Vagina (tissue), 2 donors: ENCODE measurements at regions not wholly inside any gene's neighbourhood (a gene's known extent, or its start where the extent isn't known, plus 50 kb on each side); places are given as distances from the start of the nearest gene placed in this dataset.

Experiments used
- DNase-seq, 2 donors: peaks; one replicate each; pipeline ENCODE4 v3.0.0-alpha.2; 2017; ENCODE audit errors: extremely low spot score in 2 of 2
- H3K27ac ChIP-seq: fragments of 200-600 bp; sonication (generic); one replicate; pipeline ENCODE4 v1.5.1; 2019
- H3K27me3 ChIP-seq: fragments of 200-600 bp; sonication (generic); one replicate; pipeline ENCODE4 v1.5.1; 2019
- H3K36me3 ChIP-seq, 2 donors: fragments of 200-600 bp; sonication (generic); one replicate each; pipeline ENCODE4 v1.5.1; 2017 to 2019
- H3K4me1 ChIP-seq: fragments of 200-600 bp; sonication (generic); one replicate; pipeline ENCODE4 v1.5.1; 2019
- H3K4me3 ChIP-seq, 2 donors: fragments of 200-600 bp; sonication (generic); 1 replicate in 1 of 2; 2 replicates in 1 of 2; pipeline ENCODE4 v1.5.1; 2016 to 2019
- H3K9me3 ChIP-seq: fragments of 200-600 bp; sonication (generic); one replicate; pipeline ENCODE4 v1.5.1; 2019
- POLR2A ChIP-seq, 2 donors: fragments of 450-650 bp; IDR thresholded peaks; one replicate each; pipeline ENCODE4 v1.6.1; 2017; ENCODE audit warnings: antibody characterized with exemption in 2 of 2, mild to moderate bottlenecking in 2 of 2, moderate library complexity in 2 of 2
- POLR2AphosphoS5 ChIP-seq, 2 donors: sonication (generic); formaldehyde crosslinking; IDR thresholded peaks; one replicate each; pipeline ENCODE4 v1.9.0; 2017; ENCODE audit warnings: antibody characterized with exemption in 2 of 2, mild to moderate bottlenecking in 2 of 2, low read depth in 1 of 2; ENCODE audit not compliant: insufficient read depth in 1 of 2
- intact Hi-C: fragments of 100-400 bp; cut with DNase I; formaldehyde crosslinking; loops from one replicate; pipeline ENCODE4 v1.15.1; 2023
- TF ChIP-seq, protein P1 (sequence below), 3 experiments: fragments of 450-650 bp in 2 of 3; fragments of 200-600 bp in 1 of 3; sonication (generic) in 1 of 3; IDR thresholded peaks; one replicate each; pipeline ENCODE4 v1.5.1; 2017 to 2019; ENCODE audit warnings: antibody characterized with exemption in 3 of 3, mild to moderate bottlenecking in 2 of 3, moderate library complexity in 2 of 3

GRCh38 chr2:150552041-150552820, 64.8 kb upstream of the RND3 start:
- no peak for TF ChIP-seq POLR2AphosphoS5 (IDR thresholded peaks at IDR 0.05; ENCODE audit: insufficient read depth in 1 of 2, low read depth in 1 of 2)
- TF ChIP-seq, protein P1, sequence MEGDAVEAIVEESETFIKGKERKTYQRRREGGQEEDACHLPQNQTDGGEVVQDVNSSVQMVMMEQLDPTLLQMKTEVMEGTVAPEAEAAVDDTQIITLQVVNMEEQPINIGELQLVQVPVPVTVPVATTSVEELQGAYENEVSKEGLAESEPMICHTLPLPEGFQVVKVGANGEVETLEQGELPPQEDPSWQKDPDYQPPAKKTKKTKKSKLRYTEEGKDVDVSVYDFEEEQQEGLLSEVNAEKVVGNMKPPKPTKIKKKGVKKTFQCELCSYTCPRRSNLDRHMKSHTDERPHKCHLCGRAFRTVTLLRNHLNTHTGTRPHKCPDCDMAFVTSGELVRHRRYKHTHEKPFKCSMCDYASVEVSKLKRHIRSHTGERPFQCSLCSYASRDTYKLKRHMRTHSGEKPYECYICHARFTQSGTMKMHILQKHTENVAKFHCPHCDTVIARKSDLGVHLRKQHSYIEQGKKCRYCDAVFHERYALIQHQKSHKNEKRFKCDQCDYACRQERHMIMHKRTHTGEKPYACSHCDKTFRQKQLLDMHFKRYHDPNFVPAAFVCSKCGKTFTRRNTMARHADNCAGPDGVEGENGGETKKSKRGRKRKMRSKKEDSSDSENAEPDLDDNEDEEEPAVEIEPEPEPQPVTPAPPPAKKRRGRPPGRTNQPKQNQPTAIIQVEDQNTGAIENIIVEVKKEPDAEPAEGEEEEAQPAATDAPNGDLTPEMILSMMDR (IDR thresholded peaks at IDR 0.05), result no peak
- TF ChIP-seq POLR2A (IDR thresholded peaks at IDR 0.05), result no peak
- H3K9me3 ChIP-seq, result no peaks in the 10 kb centered on the region
- no peaks in the 10 kb centered on the region for H3K36me3 ChIP-seq

DNA sequence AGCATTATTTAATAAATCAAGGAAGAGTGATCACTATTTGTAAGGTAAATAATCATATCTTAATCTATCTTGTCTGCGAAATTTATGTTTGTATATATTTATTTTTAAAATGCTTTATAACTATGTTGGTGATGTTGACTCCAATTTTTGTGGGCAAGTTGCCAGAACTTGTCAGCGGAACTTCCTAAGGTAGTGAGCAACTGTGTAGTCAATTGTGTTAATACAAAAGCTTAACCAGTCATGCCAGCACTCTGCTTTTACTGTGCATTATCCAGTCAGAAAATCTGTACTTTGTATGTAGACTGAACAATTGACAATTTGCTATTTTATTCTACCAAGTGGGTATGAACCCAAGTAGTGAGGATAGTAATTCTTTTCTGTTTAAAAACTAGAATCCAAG, 61.9 kb upstream of the RND3 start:
- H3K4me1 ChIP-seq, result no peaks in the 10 kb centered on the region
- H3K27me3 ChIP-seq, result no peaks in the 10 kb centered on the region
- no peaks in the 10 kb centered on the region for H3K9me3 ChIP-seq
- DNase-seq, result no peak
- no peak overlapping the region for H3K4me3 ChIP-seq
- H3K36me3 ChIP-seq, result no peaks in the 10 kb centered on the region
- TF ChIP-seq POLR2A (IDR thresholded peaks at IDR 0.05) (no peak), POLR2AphosphoS5 (IDR thresholded peaks at IDR 0.05; ENCODE audit: insufficient read depth in 1 of 2, low read depth in 1 of 2) (no peak)
- TF ChIP-seq, protein P1 (IDR thresholded peaks at IDR 0.05), result no peak
- H3K27ac ChIP-seq, result no peak overlapping the region
- intact Hi-C loops, result no loop called here

More at GRCh38 chr2:150552041-150552820, 64.8 kb upstream of the RND3 start:
- Histone ChIP-seq H3K27ac (no peak overlapping the region), H3K4me1 (no peaks in the 10 kb centered on the region), H3K27me3 (no peaks in the 10 kb centered on the region), H3K4me3 (no peak overlapping the region)
- no peak for DNase-seq
- intact Hi-C loops, result no loop called here

GRCh38 chr2:150548527-150548926, 61.1 kb upstream of the RND3 start:
- Histone ChIP-seq H3K4me3 (no peak overlapping the region), H3K9me3 (no peaks in the 10 kb centered on the region), H3K27me3 (no peaks in the 10 kb centered on the region), H3K4me1 (no peaks in the 10 kb centered on the region), H3K27ac (no peak overlapping the region), H3K36me3 (no peaks in the 10 kb centered on the region)
- intact Hi-C loops, result no loop called here
- DNase-seq, result no peak
- TF ChIP-seq, protein P1 (IDR thresholded peaks at IDR 0.05), result no peak
- TF ChIP-seq POLR2AphosphoS5 (IDR thresholded peaks at IDR 0.05; ENCODE audit: insufficient read depth in 1 of 2, low read depth in 1 of 2), result no peak
- TF ChIP-seq POLR2A (IDR thresholded peaks at IDR 0.05), result no peak

- DNase-seq, result no peak
- H3K36me3 ChIP-seq, result no peaks in the 10 kb centered on the region
- H3K9me3 ChIP-seq, result no peaks in the 10 kb centered on the region
- TF ChIP-seq POLR2A (IDR thresholded peaks at IDR 0.05) (no peak), POLR2AphosphoS5 (IDR thresholded peaks at IDR 0.05; ENCODE audit: insufficient read depth in 1 of 2, low read depth in 1 of 2) (no peak)
- TF ChIP-seq, protein P1 (IDR thresholded peaks at IDR 0.05), result no peak
- H3K27me3 ChIP-seq, result no peaks in the 10 kb centered on the region
- no peak overlapping the region for H3K4me3 ChIP-seq
- H3K27ac ChIP-seq, result no peak overlapping the region
- H3K4me1 ChIP-seq, result no peaks in the 10 kb centered on the region
- intact Hi-C loops, result no loop called here
These were observed 58.4 kb upstream of the RND3 start for GRCh38 chr2:150545916-150546315.

GRCh38 chr2:150544731-150545130, 57.3 kb upstream of the RND3 start:
- no peak for DNase-seq
- intact Hi-C loops, result no loop called here
- H3K27me3 ChIP-seq, result no peaks in the 10 kb centered on the region
- TF ChIP-seq, protein P1 (IDR thresholded peaks at IDR 0.05), result no peak
- TF ChIP-seq POLR2AphosphoS5 (IDR thresholded peaks at IDR 0.05; ENCODE audit: insufficient read depth in 1 of 2, low read depth in 1 of 2), result no peak
- no peak for TF ChIP-seq POLR2A (IDR thresholded peaks at IDR 0.05)
- H3K36me3 ChIP-seq, result no peaks in the 10 kb centered on the region
- H3K4me3 ChIP-seq, result no peak overlapping the region
- no peaks in the 10 kb centered on the region for H3K4me1 ChIP-seq
- H3K9me3 ChIP-seq, result no peaks in the 10 kb centered on the region
- no peak overlapping the region for H3K27ac ChIP-seq
